OCI-LY3 (cell line): ENCODE measurements at regions not wholly inside any gene's neighbourhood (a gene's known extent, or its start where the extent isn't known, plus 50 kb on each side); places are given as distances from the start of the nearest gene placed in this dataset.

Experiments
- H2AFZ ChIP-seq: fragments of 200-600, 300-600 bp; shearing (Covaris generic); 2 replicates; pipeline ENCODE4 v1.6.0; 2014; ENCODE audit warnings: antibody characterized with exemption, low read depth, low read length
- H3K27ac ChIP-seq: fragments of 200-600, 300-600 bp; sonication (generic); 2 replicates; pipeline ENCODE4 v1.5.1; 2014; ENCODE audit warnings: mild to moderate bottlenecking, low read length, moderate library complexity, mixed read lengths
- H3K27me3 ChIP-seq: fragments of 200-600, 300-600 bp; sonication (generic); 2 replicates; pipeline ENCODE4 v1.6.1; 2014; ENCODE audit warnings: low read depth, low read length, mixed read lengths
- H3K36me3 ChIP-seq: fragments of 200-600, 300-600 bp; sonication (generic); replicated peaks from 2 replicates; pipeline ENCODE3; 2014; ENCODE audit warnings: low read depth, low read length, mixed read lengths
- H3K4me1 ChIP-seq: fragments of 300-600, 200-600 bp; sonication (generic); 2 replicates; pipeline ENCODE4 v1.6.1; 2014; ENCODE audit warnings: low read length, mixed read lengths
- H3K4me2 ChIP-seq: fragments of 200-600, 300-600 bp; sonication (generic); 2 replicates; pipeline ENCODE4 v1.6.1; 2014; ENCODE audit warnings: low read length, mixed read lengths
- H3K4me3 ChIP-seq: fragments of 300-600, 200-600 bp; sonication (generic); 2 replicates; pipeline ENCODE4 v1.5.1; 2014; ENCODE audit warnings: antibody characterized with exemption, mild to moderate bottlenecking, low read length, moderate library complexity
- H3K79me2 ChIP-seq: fragments of 300-600, 200-600 bp; shearing (Covaris generic); 2 replicates; pipeline ENCODE4 v1.6.1; 2014; ENCODE audit warnings: mild to moderate bottlenecking, low read length, mixed read lengths
- H3K9ac ChIP-seq: fragments of 300-600, 200-600 bp; shearing (Covaris generic); 2 replicates; pipeline ENCODE4 v1.6.0; 2014; ENCODE audit warnings: mild to moderate bottlenecking, low read length, moderate library complexity
- H3K9me3 ChIP-seq: fragments of 200-600, 300-600 bp; shearing (Covaris generic); 2 replicates; pipeline ENCODE4 v1.6.1; 2014; ENCODE audit warnings: low read length, mixed read lengths; ENCODE audit not compliant: insufficient read depth
- H4K20me1 ChIP-seq: fragments of 200-600, 300-600 bp; sonication (generic); 2 replicates; pipeline ENCODE4 v1.6.1; 2016; ENCODE audit warnings: low read length, mixed read lengths; ENCODE audit not compliant: insufficient read depth
- EZH2phosphoT487 ChIP-seq: fragments of 200-600 bp; shearing (Covaris generic); IDR thresholded peaks from 2 replicates; pipeline ENCODE4 v1.6.1; 2018; ENCODE audit warnings: antibody characterized with exemption, mixed run types, low read depth
- TF ChIP-seq, protein P1 (sequence below): fragments of 200-600, 300-600 bp; sonication (generic); IDR thresholded peaks from 2 replicates; pipeline ENCODE4 v1.5.1; 2014; ENCODE audit warnings: antibody characterized with exemption, low read length, low read depth

DNA sequence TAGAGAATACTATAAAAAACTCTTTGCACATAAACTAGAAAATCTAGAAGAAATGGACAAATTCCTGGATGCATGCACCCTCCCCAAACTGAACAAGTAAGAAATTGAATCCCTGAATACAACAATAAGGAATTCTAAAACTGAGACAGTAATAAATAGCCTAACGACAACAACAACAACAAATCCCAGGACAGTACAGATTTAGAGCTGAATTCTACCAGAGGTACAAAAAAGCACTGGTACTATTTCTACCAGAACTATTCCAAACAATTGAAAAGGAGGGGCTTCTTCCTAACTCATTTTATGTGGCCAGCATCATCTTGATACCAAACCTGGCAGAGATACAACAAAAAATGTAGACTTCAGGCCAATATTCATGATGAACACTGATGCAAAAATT is 394.4 kb upstream of the RORB start:
- H4K20me1 ChIP-seq = no peaks in the 10 kb centered on the region
- H2AFZ ChIP-seq = no peak overlapping the region
- no peak overlapping the region for H3K9ac ChIP-seq
- no peaks in the 10 kb centered on the region for H3K9me3 ChIP-seq
- no peak overlapping the region for H3K27ac ChIP-seq
- no peak overlapping the region for H3K4me2 ChIP-seq
- H3K27me3 ChIP-seq = no peaks in the 10 kb centered on the region
- no peaks in the 10 kb centered on the region for H3K4me1 ChIP-seq
- H3K79me2 ChIP-seq = no peaks in the 10 kb centered on the region
- no peak overlapping the region for H3K4me3 ChIP-seq
- TF ChIP-seq EZH2phosphoT487 = no peak
- TF ChIP-seq, protein P1, sequence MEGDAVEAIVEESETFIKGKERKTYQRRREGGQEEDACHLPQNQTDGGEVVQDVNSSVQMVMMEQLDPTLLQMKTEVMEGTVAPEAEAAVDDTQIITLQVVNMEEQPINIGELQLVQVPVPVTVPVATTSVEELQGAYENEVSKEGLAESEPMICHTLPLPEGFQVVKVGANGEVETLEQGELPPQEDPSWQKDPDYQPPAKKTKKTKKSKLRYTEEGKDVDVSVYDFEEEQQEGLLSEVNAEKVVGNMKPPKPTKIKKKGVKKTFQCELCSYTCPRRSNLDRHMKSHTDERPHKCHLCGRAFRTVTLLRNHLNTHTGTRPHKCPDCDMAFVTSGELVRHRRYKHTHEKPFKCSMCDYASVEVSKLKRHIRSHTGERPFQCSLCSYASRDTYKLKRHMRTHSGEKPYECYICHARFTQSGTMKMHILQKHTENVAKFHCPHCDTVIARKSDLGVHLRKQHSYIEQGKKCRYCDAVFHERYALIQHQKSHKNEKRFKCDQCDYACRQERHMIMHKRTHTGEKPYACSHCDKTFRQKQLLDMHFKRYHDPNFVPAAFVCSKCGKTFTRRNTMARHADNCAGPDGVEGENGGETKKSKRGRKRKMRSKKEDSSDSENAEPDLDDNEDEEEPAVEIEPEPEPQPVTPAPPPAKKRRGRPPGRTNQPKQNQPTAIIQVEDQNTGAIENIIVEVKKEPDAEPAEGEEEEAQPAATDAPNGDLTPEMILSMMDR = no peak
- H3K36me3 ChIP-seq = no peaks in the 10 kb centered on the region

DNA sequence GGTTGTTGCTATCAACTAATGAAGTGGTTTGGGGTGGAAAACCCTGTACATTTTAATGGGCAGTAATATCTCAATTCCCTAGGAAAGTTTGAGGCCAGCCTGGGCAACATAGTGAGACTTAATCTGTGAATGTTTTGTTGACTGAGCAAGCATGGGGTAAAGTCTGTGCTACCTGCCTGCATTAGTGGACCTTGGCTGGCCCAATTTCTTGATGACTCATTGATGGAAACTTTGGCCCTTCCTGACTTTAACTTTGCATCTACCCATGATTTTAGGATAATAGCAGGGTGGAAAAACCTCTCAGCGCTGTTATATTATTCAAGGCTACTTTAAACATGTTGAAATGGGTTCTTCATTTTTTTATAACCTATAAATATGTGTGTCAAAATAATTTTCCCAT is 389.4 kb upstream of the RORB start:
- Histone ChIP-seq H3K4me3 (no peak overlapping the region), H3K4me2 (no peak overlapping the region), H3K4me1 (no peaks in the 10 kb centered on the region), H2AFZ (no peak overlapping the region), H3K27me3 (no peaks in the 10 kb centered on the region), H3K36me3 (no peaks in the 10 kb centered on the region), H3K9ac (no peak overlapping the region), H3K79me2 (no peaks in the 10 kb centered on the region), H3K9me3 (no peaks in the 10 kb centered on the region), H4K20me1 (no peaks in the 10 kb centered on the region), H3K27ac (no peak overlapping the region)
- no peak for TF ChIP-seq EZH2phosphoT487
- TF ChIP-seq, protein P1 = no peak

DNA sequence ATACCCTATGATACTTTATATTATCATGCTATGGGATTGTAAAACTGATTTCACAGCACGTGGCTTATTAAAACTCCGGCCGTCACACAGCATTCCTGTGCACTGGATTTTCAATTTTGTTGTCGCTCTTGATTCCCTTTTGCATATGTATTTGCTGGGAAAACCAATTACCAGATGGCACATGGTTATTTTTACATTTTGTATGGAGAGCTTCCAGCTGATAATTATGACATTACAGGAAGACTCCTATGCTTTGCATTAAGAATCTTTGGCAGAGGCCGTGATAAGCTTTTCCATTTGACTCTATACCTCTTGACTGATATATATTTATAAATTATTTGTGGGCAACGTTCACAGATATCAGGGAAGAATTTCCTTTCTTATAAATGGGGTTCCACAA is 381.2 kb upstream of the RORB start:
- Histone ChIP-seq H3K79me2 (no peaks in the 10 kb centered on the region), H3K9ac (no peak overlapping the region), H3K27ac (no peak overlapping the region), H3K4me2 (no peak overlapping the region), H3K9me3 (no peaks in the 10 kb centered on the region), H2AFZ (no peak overlapping the region), H3K36me3 (no peaks in the 10 kb centered on the region), H3K4me3 (no peak overlapping the region), H3K4me1 (peaks cover 10% of the 10 kb centered on the region), H3K27me3 (no peaks in the 10 kb centered on the region), H4K20me1 (no peaks in the 10 kb centered on the region)
- TF ChIP-seq, protein P1 = no peak
- no peak for TF ChIP-seq EZH2phosphoT487

DNA sequence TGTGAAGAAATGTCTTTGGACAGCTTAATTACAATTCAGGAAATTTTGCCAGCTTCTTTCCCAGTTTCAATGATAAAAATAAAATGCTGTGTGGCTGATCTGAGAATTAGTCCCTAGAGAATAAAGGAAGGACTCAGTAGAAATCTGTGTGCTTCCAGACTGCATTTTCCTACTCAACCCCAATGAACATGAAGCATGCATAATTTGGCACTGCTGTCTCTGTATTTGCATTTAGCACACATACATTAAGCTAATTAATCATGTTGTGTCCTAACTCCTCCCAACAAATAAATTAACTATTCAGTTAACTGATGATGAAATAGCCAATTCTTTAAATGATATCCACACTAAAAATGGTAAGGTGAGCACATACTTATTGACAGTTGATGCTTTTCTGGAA is 380.0 kb upstream of the RORB start:
- H3K4me3 ChIP-seq = no peak overlapping the region
- no peak overlapping the region for H2AFZ ChIP-seq

More for the DNA sequence above, 380.0 kb upstream of the RORB start:
- no peak for TF ChIP-seq EZH2phosphoT487
- TF ChIP-seq, protein P1 = no peak
- H3K9me3 ChIP-seq = no peaks in the 10 kb centered on the region
- H3K27me3 ChIP-seq = no peaks in the 10 kb centered on the region
- no peaks in the 10 kb centered on the region for H3K36me3 ChIP-seq
- no peaks in the 10 kb centered on the region for H3K79me2 ChIP-seq
- H4K20me1 ChIP-seq = no peaks in the 10 kb centered on the region
- H3K27ac ChIP-seq = no peak overlapping the region
- no peak overlapping the region for H3K9ac ChIP-seq
- peaks cover 10% of the 10 kb centered on the region for H3K4me1 ChIP-seq
- no peak overlapping the region for H3K4me2 ChIP-seq
